Hematopoietic multipotent progenitor cell treated with erythropoietin and hydrocortisone succinate and interleukin-3 and kit ligand, for 4 days (in vitro differentiated cells): ENCODE measurements at regions not wholly inside any gene's neighbourhood (a gene's known extent, or its start where the extent isn't known, plus 50 kb on each side); places are given as distances from the start of the nearest gene placed in this dataset.
"Not testable (repeated sequence)": the region's sequence is repeated elsewhere in the genome, so short reads cannot be mapped to it uniquely, and the experiment has no call there.

ENCODE experiments used
- DNase-seq: peaks from one replicate; pipeline ENCODE4 v3.0.0-alpha.2; 2015

DNA sequence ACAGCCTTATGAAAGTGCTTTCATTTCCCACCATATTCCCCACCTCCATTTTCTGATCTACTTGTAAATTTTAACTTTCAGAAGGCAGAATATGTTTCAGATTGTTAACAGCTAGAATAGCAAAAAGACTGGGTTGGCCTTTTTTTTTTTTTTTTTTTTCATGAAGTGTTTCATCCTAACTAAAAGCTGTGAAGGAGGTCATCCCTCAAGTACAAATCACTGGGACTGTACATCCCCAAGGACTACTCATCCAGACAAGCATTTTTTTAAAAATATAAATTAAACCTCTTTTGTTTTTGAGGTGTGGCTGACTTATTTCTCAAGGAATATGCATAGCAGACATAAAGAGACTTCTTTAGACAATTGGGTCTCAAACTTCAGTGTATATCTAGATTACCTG, 542.1 kb upstream of the TUSC1 start:
- no peak for DNase-seq

DNA sequence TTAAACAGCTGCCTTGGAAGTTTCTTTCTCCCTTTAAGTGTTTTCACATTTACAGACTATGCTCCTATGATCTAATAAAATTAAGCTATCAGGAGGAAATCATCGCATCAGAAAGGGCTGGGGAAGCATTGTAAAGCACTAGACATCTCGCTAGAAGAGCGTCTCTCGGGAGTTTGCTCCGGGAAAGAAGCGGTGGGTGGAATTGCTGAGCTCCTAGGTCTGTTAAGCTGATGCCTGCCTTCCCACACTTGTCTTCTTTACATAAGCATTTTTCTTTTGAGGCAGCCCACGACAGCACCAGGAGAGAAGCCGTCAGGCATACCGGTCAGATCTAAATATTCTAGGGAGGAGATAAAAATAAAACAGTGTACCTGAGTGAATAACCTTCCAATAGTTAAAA, 541.7 kb upstream of the TUSC1 start:
- DNase-seq = no peak

DNA sequence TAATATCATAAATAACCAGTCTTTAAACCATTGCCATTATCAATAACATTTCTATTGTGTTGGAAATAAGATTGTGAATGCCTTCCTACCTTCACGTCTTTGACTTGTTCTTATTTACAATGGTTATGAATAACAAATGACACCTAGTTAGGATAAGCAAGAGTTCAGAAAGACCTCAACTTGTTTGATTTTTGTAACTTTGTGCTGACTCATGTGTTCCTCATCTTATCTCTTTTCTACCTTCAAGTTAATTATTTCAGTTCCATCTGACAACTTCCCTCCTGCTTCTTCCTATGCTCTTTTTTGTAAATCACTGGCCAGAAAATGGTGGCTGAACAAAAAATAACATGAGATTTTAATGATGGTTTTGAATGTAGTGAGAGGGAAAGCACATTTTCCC, 538.5 kb upstream of the TUSC1 start:
- no peak for DNase-seq

- DNase-seq = not testable (repeated sequence)
These were observed 536.6 kb upstream of the TUSC1 start for GRCh38 chr9:26214713-26215444.

DNA sequence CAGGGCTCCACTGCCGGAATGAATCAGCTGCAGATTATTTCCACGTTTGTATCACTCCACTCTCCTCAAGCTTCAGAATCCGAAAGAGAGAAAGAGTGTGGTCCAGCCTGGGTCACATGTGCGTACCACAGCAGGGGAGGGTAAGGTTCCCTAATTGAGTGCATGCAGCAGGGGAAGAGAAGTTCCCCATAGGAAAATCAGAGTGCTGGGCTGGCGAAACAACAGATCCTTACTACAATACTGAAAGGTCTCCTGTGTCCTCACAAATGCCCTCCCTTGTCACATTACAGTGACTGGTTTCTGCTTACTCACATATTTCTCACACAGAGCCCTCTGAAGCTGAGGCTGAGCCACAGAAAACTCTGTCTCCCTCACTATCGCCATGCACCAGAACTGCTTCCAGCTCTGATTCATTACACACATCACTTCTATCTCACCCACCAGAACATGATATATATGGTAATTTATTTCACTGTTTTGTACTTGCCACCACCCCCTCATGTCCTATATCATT, 532.2 kb upstream of the TUSC1 start:
- DNase-seq = no peak

DNA sequence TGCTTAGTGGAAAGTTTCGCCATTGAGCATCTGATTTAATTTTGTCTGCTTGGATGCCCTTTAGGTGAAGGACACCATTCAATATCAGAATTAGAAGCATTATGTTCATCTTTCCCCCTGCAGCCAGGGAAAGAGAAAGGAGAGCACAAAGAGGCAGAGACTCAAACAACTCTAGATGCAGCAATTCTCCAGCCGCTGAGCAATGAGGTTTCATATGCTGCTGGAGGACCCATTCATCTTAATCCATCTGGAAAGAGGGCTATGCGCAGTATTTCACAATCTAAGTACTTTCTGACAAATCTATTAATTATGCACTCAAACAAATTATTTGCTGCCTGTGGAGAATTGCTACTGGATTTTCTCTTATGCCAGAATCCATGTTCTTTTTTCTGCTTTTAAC, 527.0 kb upstream of the TUSC1 start:
- no peak for DNase-seq

- no peak for DNase-seq
These were observed 515.0 kb upstream of the TUSC1 start for GRCh38 chr9:26193237-26193636.

GRCh38 chr9:26191711-26192110, 513.5 kb upstream of the TUSC1 start:
- no peak for DNase-seq

GRCh38 chr9:26181836-26182235, 503.6 kb upstream of the TUSC1 start:
- no peak for DNase-seq

- DNase-seq = no peak
These were observed 498.4 kb upstream of the TUSC1 start for GRCh38 chr9:26176628-26177027.

- DNase-seq = no peak
These were observed 497.0 kb upstream of the TUSC1 start for GRCh38 chr9:26175264-26175663.

DNA sequence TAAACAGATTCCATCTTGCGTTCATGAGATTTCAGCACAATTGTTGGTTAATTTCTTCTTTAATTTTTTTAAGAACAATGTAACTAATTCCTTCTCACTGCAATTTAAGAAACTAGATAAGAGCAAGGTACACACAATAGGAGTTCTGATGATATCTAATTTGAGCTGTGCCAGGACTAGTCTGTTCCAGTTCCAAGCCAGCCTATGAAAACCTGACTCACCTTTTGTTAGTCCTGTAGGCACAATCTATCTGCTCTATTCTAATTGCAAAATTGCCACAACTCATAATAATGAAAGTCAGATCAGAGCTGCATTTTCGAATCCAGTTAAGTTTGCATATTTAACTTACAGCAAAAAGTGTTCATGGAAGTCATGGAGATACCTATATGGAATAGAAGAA, 494.1 kb upstream of the TUSC1 start:
- no peak for DNase-seq

DNA sequence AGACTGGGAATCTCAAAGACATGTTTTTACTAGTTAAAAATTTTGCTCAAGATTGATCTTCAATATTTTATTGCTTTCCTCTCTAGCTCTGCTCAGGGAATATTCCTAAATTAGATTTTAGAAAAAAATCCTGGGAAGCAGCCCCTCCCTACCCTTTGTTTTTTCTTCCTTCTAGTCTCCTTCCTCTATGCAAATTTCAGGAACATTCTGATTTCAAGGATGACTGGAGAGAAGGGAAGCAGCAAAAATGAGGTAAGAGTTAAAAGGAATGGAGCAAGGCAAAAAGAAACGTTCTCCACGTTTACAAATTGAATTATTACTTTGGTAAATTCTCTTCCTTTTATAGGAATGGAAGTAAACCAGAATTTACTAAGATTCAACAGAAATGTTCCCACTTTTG, 493.4 kb upstream of the TUSC1 start:
- DNase-seq = no peak

- no peak for DNase-seq
These were observed 491.9 kb upstream of the TUSC1 start for GRCh38 chr9:26170190-26170589.

- DNase-seq = no peak
These were observed 491.5 kb upstream of the TUSC1 start for GRCh38 chr9:26169708-26170107.

DNA sequence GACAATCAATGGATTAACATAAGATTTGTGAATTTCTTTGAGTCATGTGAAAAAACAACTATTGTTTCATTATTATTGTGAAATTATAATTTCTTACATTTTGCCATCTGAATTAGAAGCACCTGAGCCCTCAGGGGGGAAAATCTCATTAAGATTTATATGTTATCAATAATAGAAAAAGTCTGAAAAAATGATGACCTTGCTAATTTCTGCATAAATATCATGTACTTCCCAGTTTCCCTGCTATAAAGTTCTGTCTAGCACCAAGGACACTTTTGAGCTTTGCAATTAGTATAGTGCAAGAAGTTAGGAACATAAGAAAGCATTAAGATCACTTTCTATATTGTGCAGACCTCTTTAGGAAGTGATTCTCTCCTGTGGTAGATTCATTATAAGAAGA, 488.3 kb upstream of the TUSC1 start:
- no peak for DNase-seq

DNA sequence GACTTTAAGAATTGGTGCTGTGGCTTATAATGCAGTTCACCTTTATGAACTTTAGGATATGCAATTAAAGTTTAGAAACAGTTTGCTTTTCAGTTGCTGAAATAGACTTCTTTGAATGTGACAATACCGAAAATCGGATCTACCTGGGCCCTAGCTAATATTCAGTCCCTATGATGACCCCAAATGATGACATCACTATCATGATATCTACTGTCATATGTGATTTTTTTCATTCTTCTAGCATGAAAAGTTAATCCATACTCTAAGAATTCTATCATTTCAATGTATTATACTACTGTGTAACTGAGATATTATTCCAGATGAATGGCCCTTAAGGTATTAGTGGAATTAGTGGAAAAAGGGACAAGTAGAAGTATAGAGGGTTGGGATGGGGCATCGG, 487.2 kb upstream of the TUSC1 start:
- no peak for DNase-seq

- DNase-seq = no peak
These were observed 485.7 kb upstream of the TUSC1 start for GRCh38 chr9:26163931-26164330.

DNA sequence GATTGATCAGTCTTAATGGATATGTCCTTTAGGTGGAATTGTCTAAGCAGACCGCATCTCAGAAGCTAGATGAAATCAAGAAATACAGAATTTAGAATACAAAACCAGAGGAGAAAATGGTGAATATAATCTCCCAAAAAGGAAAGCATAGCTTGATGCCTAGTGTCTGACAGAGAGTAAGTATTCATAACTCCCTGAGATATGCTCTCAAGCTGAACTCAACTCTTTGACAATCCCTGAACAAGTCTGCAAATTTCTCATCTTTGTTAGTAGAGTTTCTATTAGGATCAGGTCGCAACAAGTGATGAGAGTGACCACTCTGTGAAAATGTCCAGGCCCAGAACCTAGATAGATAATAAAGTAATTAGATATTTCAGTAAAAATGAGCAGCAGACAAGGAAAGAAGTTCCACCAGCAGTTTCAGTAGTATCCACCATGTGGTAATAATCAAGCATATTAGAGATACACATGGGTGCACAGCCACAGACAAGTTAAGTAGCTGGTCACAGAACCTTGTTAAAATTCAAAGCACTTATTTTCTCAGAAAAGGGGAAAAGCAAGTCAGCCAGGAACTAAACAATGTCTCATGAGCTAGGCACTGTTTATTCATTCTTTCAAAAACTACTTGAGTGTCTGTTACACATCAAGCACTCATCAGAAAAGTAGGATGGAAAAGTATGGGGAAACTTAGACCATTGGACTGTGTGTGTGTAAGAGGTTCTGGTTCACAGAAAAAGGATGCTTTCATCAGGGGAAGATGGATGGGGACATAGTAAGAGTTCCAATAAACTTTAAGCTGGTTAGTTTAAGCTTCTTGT, 481.5 kb upstream of the TUSC1 start:
- DNase-seq = no peak

DNA sequence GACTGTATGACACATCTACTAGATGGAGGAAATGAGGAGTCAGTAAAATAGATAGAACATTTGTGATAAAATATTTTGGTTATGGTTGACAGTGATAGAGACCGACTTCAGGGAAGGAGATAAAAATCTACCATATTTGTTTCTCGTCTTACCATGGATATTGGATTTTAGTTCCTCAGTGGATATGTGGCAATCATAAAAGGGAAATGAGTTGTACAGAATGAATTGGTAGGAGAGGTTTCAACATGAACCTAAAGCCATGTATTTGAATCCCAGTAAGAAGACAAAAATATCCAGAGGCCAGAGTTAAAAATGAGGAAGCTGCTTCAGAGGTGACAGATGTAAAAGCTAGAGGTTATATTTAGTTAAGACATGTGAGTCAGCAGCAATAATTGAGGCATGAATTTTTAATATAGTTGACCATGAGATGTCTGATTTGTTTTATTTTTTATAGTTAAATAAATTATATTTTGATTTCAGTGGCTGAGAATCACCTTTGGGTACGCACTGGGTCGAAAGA, 480.4 kb upstream of the TUSC1 start:
- DNase-seq = no peak

DNA sequence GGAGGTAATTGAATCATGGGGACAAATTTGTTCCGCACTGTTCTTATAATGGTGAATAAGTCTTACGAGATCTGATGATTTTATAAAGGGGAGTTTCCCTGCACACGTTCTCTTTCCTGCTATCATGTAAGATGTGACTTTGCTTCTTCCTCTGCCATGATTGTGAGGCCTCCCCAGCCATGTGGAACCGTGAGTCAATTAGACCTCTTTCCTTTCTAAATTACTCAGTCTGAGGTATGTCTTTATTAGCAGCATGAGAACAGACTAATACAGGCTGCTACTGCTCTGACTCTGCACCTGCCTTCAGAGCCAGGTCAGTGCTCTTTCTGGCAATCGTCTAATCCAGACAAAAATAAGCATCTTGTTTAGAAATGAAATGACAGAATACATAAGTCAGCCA, 479.2 kb upstream of the TUSC1 start:
- DNase-seq = no peak

GRCh38 chr9:26152350-26152749, 474.1 kb upstream of the TUSC1 start:
- no peak for DNase-seq

GRCh38 chr9:26148128-26148527, 469.9 kb upstream of the TUSC1 start:
- no peak for DNase-seq

GRCh38 chr9:26145938-26146337, 467.7 kb upstream of the TUSC1 start:
- no peak for DNase-seq
